ENCODE measurements at regions not wholly inside any gene's neighbourhood (a gene's known extent, or its start where the extent isn't known, plus 50 kb on each side); places are given as distances from the start of the nearest gene placed in this dataset.
"Not testable (repeated sequence)": the region's sequence is repeated elsewhere in the genome, so short reads cannot be mapped to it uniquely, and the experiment has no call there.

- DNase-seq (ENCODE audit: low read depth in 1 of 2, low spot score in 1 of 2) = no peak
- H3K4me3 ChIP-seq (replicated peaks; ENCODE audit: insufficient read depth, low read length) = no peak overlapping the region
- no peak overlapping the region for H3K27ac ChIP-seq (replicated peaks)
- TF ChIP-seq GABPA (IDR thresholded peaks at IDR 0.05; ENCODE audit: low read depth) (no peak), POLR2AphosphoS5 (IDR thresholded peaks at IDR 0.05; ENCODE audit: low read depth) (no peak), SPI1 (IDR thresholded peaks at IDR 0.05; ENCODE audit: borderline replicate concordance, low read depth) (no peak), CTCF (IDR thresholded peaks at IDR 0.05; ENCODE audit: insufficient read depth, low read length) (no peak)
- H3K27me3 ChIP-seq (ENCODE audit: insufficient read depth, poor library complexity, severe bottlenecking) = no peaks in the 10 kb centered on the region
Observed at GRCh38 chr4:28101583-28101982, 1240.9 kb downstream of the STIM2 start.

- no peak for DNase-seq (ENCODE audit: low read depth in 1 of 2, low spot score in 1 of 2)
Observed at GRCh38 chr4:28105271-28105859, 1244.7 kb downstream of the STIM2 start.

GRCh38 chr4:28106155-28106554, 1245.5 kb downstream of the STIM2 start:
- H3K4me3 ChIP-seq (replicated peaks; ENCODE audit: insufficient read depth, low read length) = no peak overlapping the region
- DNase-seq (ENCODE audit: low read depth in 1 of 2, low spot score in 1 of 2) = no peak
- no peaks in the 10 kb centered on the region for H3K27me3 ChIP-seq (ENCODE audit: insufficient read depth, poor library complexity, severe bottlenecking)
- no peak overlapping the region for H3K27ac ChIP-seq (replicated peaks)
- TF ChIP-seq REST (IDR thresholded peaks at IDR 0.05; ENCODE audit: insufficient replicate concordance, low read depth) (no peak), CTCF (IDR thresholded peaks at IDR 0.05; ENCODE audit: insufficient read depth, low read length) (no peak), POLR2AphosphoS5 (IDR thresholded peaks at IDR 0.05; ENCODE audit: low read depth) (no peak), GABPA (IDR thresholded peaks at IDR 0.05; ENCODE audit: low read depth) (no peak), SPI1 (IDR thresholded peaks at IDR 0.05; ENCODE audit: borderline replicate concordance, low read depth) (no peak)

More at GRCh38 chr4:28105271-28105859, 1244.7 kb downstream of the STIM2 start:
- no peak overlapping the region for H3K27ac ChIP-seq (replicated peaks)
- TF ChIP-seq GABPA (IDR thresholded peaks at IDR 0.05; ENCODE audit: low read depth) (no peak), CTCF (IDR thresholded peaks at IDR 0.05; ENCODE audit: insufficient read depth, low read length) (no peak), POLR2AphosphoS5 (IDR thresholded peaks at IDR 0.05; ENCODE audit: low read depth) (no peak), SPI1 (IDR thresholded peaks at IDR 0.05; ENCODE audit: borderline replicate concordance, low read depth) (no peak), REST (IDR thresholded peaks at IDR 0.05; ENCODE audit: insufficient replicate concordance, low read depth) (no peak)
- H3K27me3 ChIP-seq (ENCODE audit: insufficient read depth, poor library complexity, severe bottlenecking) = no peaks in the 10 kb centered on the region
- no peak overlapping the region for H3K4me3 ChIP-seq (replicated peaks; ENCODE audit: insufficient read depth, low read length)

GRCh38 chr4:28109801-28110200, 1249.2 kb downstream of the STIM2 start:
- no peak for DNase-seq (ENCODE audit: low read depth in 1 of 2, low spot score in 1 of 2)
- Histone ChIP-seq H3K27me3 (ENCODE audit: insufficient read depth, poor library complexity, severe bottlenecking) (no peaks in the 10 kb centered on the region), H3K27ac (replicated peaks) (no peak overlapping the region), H3K4me3 (replicated peaks; ENCODE audit: insufficient read depth, low read length) (no peak overlapping the region)
- no peak for TF ChIP-seq POLR2AphosphoS5 (IDR thresholded peaks at IDR 0.05; ENCODE audit: low read depth)

GRCh38 chr4:28112691-28113335, 1252.2 kb downstream of the STIM2 start:
- not testable (repeated sequence) for H3K4me3 ChIP-seq (replicated peaks; ENCODE audit: insufficient read depth, low read length); H3K27me3 ChIP-seq (ENCODE audit: insufficient read depth, poor library complexity, severe bottlenecking); H3K27ac ChIP-seq (replicated peaks); DNase-seq (ENCODE audit: low read depth in 1 of 2, low spot score in 1 of 2)

GRCh38 chr4:28113586-28113985, 1252.9 kb downstream of the STIM2 start:
- H3K4me3 ChIP-seq (replicated peaks; ENCODE audit: insufficient read depth, low read length); H3K27ac ChIP-seq (replicated peaks); DNase-seq (ENCODE audit: low read depth in 1 of 2, low spot score in 1 of 2); H3K27me3 ChIP-seq (ENCODE audit: insufficient read depth, poor library complexity, severe bottlenecking): not testable (repeated sequence)

- not testable (repeated sequence) for DNase-seq (ENCODE audit: low read depth in 1 of 2, low spot score in 1 of 2); H3K27ac ChIP-seq (replicated peaks); H3K4me3 ChIP-seq (replicated peaks; ENCODE audit: insufficient read depth, low read length); H3K27me3 ChIP-seq (ENCODE audit: insufficient read depth, poor library complexity, severe bottlenecking)
Observed at GRCh38 chr4:28116526-28117083, 1256.0 kb downstream of the STIM2 start.

All from HL-60 (cell line).